IMR-90 (cell line): ENCODE measurements at regions not wholly inside any gene's neighbourhood (a gene's known extent, or its start where the extent isn't known, plus 50 kb on each side); places are given as distances from the start of the nearest gene placed in this dataset.

Experiments used
- ATAC-seq: fragments of 200-7000 bp; cut with Tn5 transposase; 2 replicates; pipeline ENCODE4 v1.9.1; 2020; ENCODE audit warnings: low read depth, mild to moderate bottlenecking, moderate library complexity
- BruUV-seq: library from RNA; stranded (reverse); fragments of 400-500 nt; replicated peaks from 2 replicates; lab custom pipeline; 2021; lab: Mats Ljungman, UMichigan
- CTCF ChIA-PET: fragments of 300-600 bp; formaldehyde crosslinking; extraction: SDS; loops from one replicate; lab custom pipeline; 2021; ENCODE audit warnings: antibody characterized with exemption; lab: Yijun Ruan, JAX
- POLR2A ChIA-PET: fragments of 300-600 bp; sonication (Branson Sonifier 250); formaldehyde crosslinking; loops from one replicate; lab custom pipeline; 2022; ENCODE audit warnings: antibody characterized with exemption; ENCODE audit not compliant: unreplicated experiment; lab: Charles Lee
- DNase-seq: peaks from one replicate; pipeline ENCODE4 v3.0.0; 2013
- H2AFZ ChIP-seq: replicated peaks from 2 replicates; pipeline ENCODE3; 2013; ENCODE audit warnings: low read length, mild to moderate bottlenecking; ENCODE audit not compliant: poor library complexity
- H2AK5ac ChIP-seq: 2 replicates; pipeline ENCODE4 v1.6.1; 2013; ENCODE audit warnings: low read depth, low read length, inconsistent platforms
- H2AK9ac ChIP-seq: replicated peaks from 2 replicates; pipeline ENCODE3; 2013; ENCODE audit warnings: mild to moderate bottlenecking, low read depth, low read length, moderate library complexity; ENCODE audit not compliant: poor library complexity
- H2BK120ac ChIP-seq: 2 replicates; pipeline ENCODE4 v1.6.1; 2013; ENCODE audit warnings: low read depth, low read length, inconsistent platforms
- H2BK15ac ChIP-seq: 3 replicates; pipeline ENCODE4 v1.6.1; 2013; ENCODE audit warnings: low read depth, low read length, inconsistent platforms
- H2BK20ac ChIP-seq: 2 replicates; pipeline ENCODE4 v1.6.1; 2013; ENCODE audit warnings: low read depth, mild to moderate bottlenecking, inconsistent platforms, low read length, moderate library complexity
- H2BK5ac ChIP-seq: 2 replicates; pipeline ENCODE4 v1.6.1; 2013; ENCODE audit warnings: mild to moderate bottlenecking, low read depth, low read length, inconsistent platforms; ENCODE audit not compliant: poor library complexity, severe bottlenecking
- H3K14ac ChIP-seq: replicated peaks from 2 replicates; pipeline ENCODE4 v1.6.1; 2013; ENCODE audit warnings: low read depth, low read length, inconsistent platforms
- H3K18ac ChIP-seq: 2 replicates; pipeline ENCODE4 v1.6.1; 2013; ENCODE audit warnings: low read depth, low read length, control low read depth
- H3K23ac ChIP-seq: 2 replicates; pipeline ENCODE4 v1.6.1; 2013; ENCODE audit warnings: low read depth, low read length, inconsistent platforms
- H3K27ac ChIP-seq: 2 replicates; pipeline ENCODE4 v1.5.1; 2013; ENCODE audit warnings: mild to moderate bottlenecking, control low read depth, low read length; ENCODE audit not compliant: insufficient read depth
- H3K27me3 ChIP-seq: 2 replicates; pipeline ENCODE4 v1.6.1; 2013; ENCODE audit warnings: low read length; ENCODE audit not compliant: control insufficient read depth, insufficient read depth
- H3K36me3 ChIP-seq: 2 replicates; pipeline ENCODE4 v1.6.1; 2013; ENCODE audit warnings: low read length, mixed read lengths; ENCODE audit not compliant: control insufficient read depth, insufficient read depth
- H3K4ac ChIP-seq: 2 replicates; pipeline ENCODE4 v1.6.1; 2013; ENCODE audit warnings: low read depth, low read length, inconsistent platforms
- H3K4me1 ChIP-seq: 2 replicates; pipeline ENCODE4 v1.6.1; 2013; ENCODE audit warnings: low read length, mixed read lengths; ENCODE audit not compliant: control insufficient read depth, insufficient read depth
- H3K4me2 ChIP-seq: 2 replicates; pipeline ENCODE4 v1.6.1; 2013; ENCODE audit warnings: low read depth, mild to moderate bottlenecking, control low read depth, low read length, moderate library complexity
- H3K4me3 ChIP-seq: 2 replicates; pipeline ENCODE4 v1.5.1; 2013; ENCODE audit warnings: low read depth, mild to moderate bottlenecking, control low read depth, low read length, moderate library complexity; ENCODE audit not compliant: insufficient read depth
- H3K56ac ChIP-seq: 2 replicates; pipeline ENCODE4 v1.6.1; 2013; ENCODE audit warnings: low read length, inconsistent platforms; ENCODE audit not compliant: insufficient read depth; ENCODE audit errors: extremely low read depth
- H3K79me1 ChIP-seq, 2 experiments: 2 replicates each; pipeline ENCODE4 v1.6.1; 2013; ENCODE audit warnings: low read length in 2 of 2, inconsistent platforms in 1 of 2, low read depth in 1 of 2
- H3K9ac ChIP-seq: 2 replicates; pipeline ENCODE4 v1.6.1; 2013; ENCODE audit warnings: low read depth, low read length, control low read depth
- H3K9me1 ChIP-seq: 2 replicates; pipeline ENCODE4 v1.6.1; 2013; ENCODE audit warnings: low read length, inconsistent platforms; ENCODE audit not compliant: insufficient read depth
- H3K9me3 ChIP-seq: 2 replicates; pipeline ENCODE4 v1.6.1; 2013; ENCODE audit warnings: low read length; ENCODE audit not compliant: control insufficient read depth, insufficient read depth
- H4K20me1 ChIP-seq: 2 replicates; pipeline ENCODE4 v1.6.1; 2013; ENCODE audit warnings: low read length, inconsistent platforms; ENCODE audit not compliant: insufficient read depth
- H4K5ac ChIP-seq: 2 replicates; pipeline ENCODE4 v1.6.1; 2013; ENCODE audit warnings: mild to moderate bottlenecking, low read depth, low read length, control low read depth
- H4K8ac ChIP-seq, 2 experiments: 2 replicates each; pipeline ENCODE4 v1.6.1; 2013; ENCODE audit warnings: low read depth in 2 of 2, low read length in 2 of 2, control low read depth in 1 of 2, inconsistent platforms in 1 of 2
- H4K91ac ChIP-seq: 2 replicates; pipeline ENCODE4 v1.6.1; 2013; ENCODE audit warnings: low read depth, low read length, inconsistent platforms; ENCODE audit not compliant: insufficient read depth
- CTCF ChIP-seq: conservative IDR thresholded peaks from 2 replicates; pipeline ENCODE4 v1.5.1; 2012; ENCODE audit warnings: mild to moderate bottlenecking, low read depth, low read length, improper control_type of control experiment
- FOS ChIP-seq: fragments of 150-350 bp; IDR thresholded peaks from 2 replicates; pipeline ENCODE4 v1.6.1; 2016; ENCODE audit warnings: low read depth, low read length
- MAFK ChIP-seq: IDR thresholded peaks from 2 replicates; pipeline ENCODE4 v1.6.1; 2012; ENCODE audit warnings: low read depth, low read length, improper control_type of control experiment
- MAZ ChIP-seq: IDR thresholded peaks from 2 replicates; pipeline ENCODE4 v1.6.1; 2012; ENCODE audit warnings: low read depth, mild to moderate bottlenecking, low read length, improper control_type of control experiment, moderate library complexity, borderline replicate concordance
- NFE2L2 ChIP-seq: fragments of 150-350 bp; IDR thresholded peaks from 2 replicates; pipeline ENCODE4 v1.6.1; 2016; ENCODE audit warnings: low read depth, mild to moderate bottlenecking, low read length
- RAD21 ChIP-seq: IDR thresholded peaks from 2 replicates; pipeline ENCODE4 v1.6.1; 2012; ENCODE audit warnings: low read length, improper control_type of control experiment
- RCOR1 ChIP-seq: IDR thresholded peaks from 2 replicates; pipeline ENCODE4 v1.6.1; 2012; ENCODE audit warnings: mild to moderate bottlenecking, low read length, improper control_type of control experiment; ENCODE audit not compliant: insufficient replicate concordance
- WGBS, 2 experiments: methylation state at CpG; one replicate each; pipeline versions ENCODE4 v1.1.5 to v1.1.7; 2013; ENCODE audit warnings: missing lambda C conversion rate in 2 of 2; ENCODE audit not compliant: insufficient read length in 1 of 2; ENCODE audit errors: extremely low coverage in 2 of 2; 5-methylcytosine and 5-hydroxymethylcytosine counted together
- dilution Hi-C: fragments of 300-500 bp; cut with HindIII; formaldehyde crosslinking; loops from one replicate; pipeline ENCODE4 v1.14.3; 2018; ENCODE audit warnings: low sequenced_read_pairs; ENCODE audit not compliant: unreplicated experiment
- in situ Hi-C: fragments of 300-500 bp; cut with MboI; formaldehyde crosslinking; loops from 3 replicates; pipeline ENCODE4 v1.14.3; 2019; ENCODE audit warnings: low sequenced_read_pairs, inconsistent platforms, mixed read lengths
- intact Hi-C: fragments of 100-400 bp; cut with micrococcal nuclease; formaldehyde crosslinking; loops from 2 replicates; pipeline ENCODE4 v1.10.0; 2022
- TF ChIP-seq, protein P1 (sequence below): fragments of 150-350 bp; IDR thresholded peaks from 2 replicates; pipeline ENCODE4 v1.6.1; 2016; ENCODE audit warnings: low read depth, mild to moderate bottlenecking, low read length, moderate library complexity, borderline replicate concordance
- TF ChIP-seq, protein P2 (sequence below): fragments of 150-350 bp; IDR thresholded peaks from 2 replicates; pipeline ENCODE4 v1.6.1; 2017; ENCODE audit warnings: mild to moderate bottlenecking, antibody characterized with exemption, low read length, low read depth

DNA sequence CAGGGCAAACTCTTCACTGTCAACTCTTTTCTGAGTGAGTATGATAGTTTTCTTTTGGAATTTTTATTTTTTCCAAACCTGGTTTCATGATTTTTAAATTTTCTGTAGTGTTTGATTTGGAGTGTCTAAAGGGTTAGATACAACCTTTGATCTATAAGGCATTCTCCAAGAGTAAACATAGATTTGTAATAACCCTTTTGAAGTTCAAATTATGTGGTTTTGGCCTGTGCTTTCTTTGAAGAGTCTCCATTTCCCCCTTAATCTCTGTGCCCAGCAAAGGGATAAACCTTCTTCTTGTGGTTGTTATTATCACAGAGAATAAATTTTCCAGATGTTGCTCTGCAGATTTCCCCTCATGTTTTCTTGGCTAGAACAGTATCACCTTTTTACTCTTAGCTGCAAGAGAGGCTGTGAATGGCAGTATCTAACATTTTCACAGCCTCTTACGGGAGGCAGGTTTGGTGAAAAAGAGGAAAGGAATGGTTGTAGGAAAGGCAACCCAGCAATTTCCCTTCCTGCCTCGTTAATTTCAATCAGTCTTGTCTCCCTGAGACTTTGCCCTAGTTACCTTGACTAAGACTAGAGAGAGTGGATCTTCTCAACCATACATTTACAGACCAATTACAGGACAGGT is 83.3 kb upstream of the AKIRIN2 start:
- no CpG with 5 or more reads among the region's 2 CpGs for WGBS, 2 experiments
- ChIA-PET POLR2A (no interaction called here), CTCF (no interaction called here)
- DNase-seq (no peak), ATAC-seq (no peak)
- no TSS peak for BruUV-seq
- in situ Hi-C loops: no loop called here
- Histone ChIP-seq H2AFZ (no peak overlapping the region), H3K27me3 (peaks cover 15% of the 10 kb centered on the region), H2AK5ac (no peak overlapping the region), H3K27ac (no peak overlapping the region), H2BK5ac (no peak overlapping the region), H3K9me3 (no peaks in the 10 kb centered on the region; the same call in 1 of the 2 replicates), H2AK9ac (no peak overlapping the region), H3K4me3 (no peak overlapping the region), H3K36me3 (no peaks in the 10 kb centered on the region), H2BK15ac (no peak overlapping the region), H3K4me1 (peaks cover 6% of the 10 kb centered on the region), H3K9me1 (peaks cover 3% of the 10 kb centered on the region; the same call in 1 of the 2 replicates), H4K8ac (no peak overlapping the region), H3K56ac (no peak overlapping the region), H2BK20ac (no peak overlapping the region), H4K5ac (no peak overlapping the region), H4K91ac (no peak overlapping the region), H3K9ac (no peak overlapping the region), H2BK120ac (no peak overlapping the region), H3K23ac (no peak overlapping the region), H3K18ac (no peak overlapping the region), H3K4me2 (no peak overlapping the region), H3K79me1 (no peaks in the 10 kb centered on the region), H3K14ac (no peak overlapping the region), H3K4ac (no peak overlapping the region), H4K20me1 (no peaks in the 10 kb centered on the region)
- no peak for TF ChIP-seq MAZ
- TF ChIP-seq, protein P1, sequence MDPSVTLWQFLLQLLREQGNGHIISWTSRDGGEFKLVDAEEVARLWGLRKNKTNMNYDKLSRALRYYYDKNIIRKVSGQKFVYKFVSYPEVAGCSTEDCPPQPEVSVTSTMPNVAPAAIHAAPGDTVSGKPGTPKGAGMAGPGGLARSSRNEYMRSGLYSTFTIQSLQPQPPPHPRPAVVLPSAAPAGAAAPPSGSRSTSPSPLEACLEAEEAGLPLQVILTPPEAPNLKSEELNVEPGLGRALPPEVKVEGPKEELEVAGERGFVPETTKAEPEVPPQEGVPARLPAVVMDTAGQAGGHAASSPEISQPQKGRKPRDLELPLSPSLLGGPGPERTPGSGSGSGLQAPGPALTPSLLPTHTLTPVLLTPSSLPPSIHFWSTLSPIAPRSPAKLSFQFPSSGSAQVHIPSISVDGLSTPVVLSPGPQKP: no peak
- TF ChIP-seq FOS: no peak
- no peak for TF ChIP-seq RCOR1
- no peak for TF ChIP-seq MAFK
- TF ChIP-seq, protein P2, sequence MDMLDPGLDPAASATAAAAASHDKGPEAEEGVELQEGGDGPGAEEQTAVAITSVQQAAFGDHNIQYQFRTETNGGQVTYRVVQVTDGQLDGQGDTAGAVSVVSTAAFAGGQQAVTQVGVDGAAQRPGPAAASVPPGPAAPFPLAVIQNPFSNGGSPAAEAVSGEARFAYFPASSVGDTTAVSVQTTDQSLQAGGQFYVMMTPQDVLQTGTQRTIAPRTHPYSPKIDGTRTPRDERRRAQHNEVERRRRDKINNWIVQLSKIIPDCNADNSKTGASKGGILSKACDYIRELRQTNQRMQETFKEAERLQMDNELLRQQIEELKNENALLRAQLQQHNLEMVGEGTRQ: no peak
- TF ChIP-seq NFE2L2: no peak
- TF ChIP-seq CTCF: no peak
- TF ChIP-seq RAD21: no peak
- dilution Hi-C loops: no loop called here
- intact Hi-C loops: no loop called here
